Esophagus muscularis mucosa (tissue), 3 donors: ENCODE measurements at regions not wholly inside any gene's neighbourhood (a gene's known extent, or its start where the extent isn't known, plus 50 kb on each side); places are given as distances from the start of the nearest gene placed in this dataset.

Experiments
- CTCF ChIP-seq, 3 experiments: fragments of 200-600 bp in 2 of 3; fragments of 450-650 bp in 1 of 3; sonication (generic) in 2 of 3; IDR thresholded peaks; one replicate each; pipeline ENCODE4 v1.5.1; 2017 to 2019; ENCODE audit warnings: antibody characterized with exemption in 3 of 3, mild to moderate bottlenecking in 2 of 3, moderate library complexity in 1 of 3
- POLR2AphosphoS5 ChIP-seq, 2 donors: sonication (generic); formaldehyde crosslinking; IDR thresholded peaks; one replicate each; pipeline ENCODE4 v1.6.1; 2017; ENCODE audit warnings: antibody characterized with exemption in 2 of 2

- TF ChIP-seq CTCF (IDR thresholded peaks at IDR 0.05): no peak
- no peak for TF ChIP-seq POLR2AphosphoS5 (IDR thresholded peaks at IDR 0.05)
Measured at GRCh38 chr9:91071184-91071990, 269.8 kb downstream of the SYK start.
